Colonic mucosa (tissue), 4 donors: ENCODE measurements at regions not wholly inside any gene's neighbourhood (a gene's known extent, or its start where the extent isn't known, plus 50 kb on each side); places are given as distances from the start of the nearest gene placed in this dataset.

ENCODE experiments used
- DNase-seq: peaks from one replicate; pipeline ENCODE4 v3.0.0-alpha.2; 2020
- H3K27ac ChIP-seq: fragments of 200-600 bp; one replicate; pipeline ENCODE4 v1.8.0; 2021
- H3K27me3 ChIP-seq: fragments of 200-600 bp; one replicate; pipeline ENCODE4 v1.8.0; 2021
- H3K36me3 ChIP-seq: fragments of 200-600 bp; one replicate; pipeline ENCODE4 v1.8.0; 2021
- H3K4me1 ChIP-seq: fragments of 200-600 bp; one replicate; pipeline ENCODE4 v1.8.0; 2021; ENCODE audit warnings: mild to moderate bottlenecking
- H3K4me3 ChIP-seq: fragments of 200-600 bp; one replicate; pipeline ENCODE4 v1.8.0; 2021
- H3K9ac ChIP-seq, 2 donors: one replicate each; pipeline ENCODE4 v1.7.0; 2013; ENCODE audit warnings: control low read depth in 2 of 2, low read depth in 2 of 2, low read length in 2 of 2
- H3K9me3 ChIP-seq: fragments of 200-600 bp; one replicate; pipeline ENCODE4 v1.8.0; 2021
- CTCF ChIP-seq: fragments of 200-600 bp; IDR thresholded peaks from one replicate; pipeline ENCODE4 v1.8.0; 2022; ENCODE audit warnings: antibody characterized with exemption, mild to moderate bottlenecking
- intact Hi-C: fragments of 100-400 bp; cut with DNase I; formaldehyde crosslinking; loops from one replicate; pipeline ENCODE4 v1.14.1; 2022
- donor health status: healthy.
- donor health status: DM: no; HTN: no; CAD: no.
- donor health status: DM: no; HTN: no; CAD: no.

DNA sequence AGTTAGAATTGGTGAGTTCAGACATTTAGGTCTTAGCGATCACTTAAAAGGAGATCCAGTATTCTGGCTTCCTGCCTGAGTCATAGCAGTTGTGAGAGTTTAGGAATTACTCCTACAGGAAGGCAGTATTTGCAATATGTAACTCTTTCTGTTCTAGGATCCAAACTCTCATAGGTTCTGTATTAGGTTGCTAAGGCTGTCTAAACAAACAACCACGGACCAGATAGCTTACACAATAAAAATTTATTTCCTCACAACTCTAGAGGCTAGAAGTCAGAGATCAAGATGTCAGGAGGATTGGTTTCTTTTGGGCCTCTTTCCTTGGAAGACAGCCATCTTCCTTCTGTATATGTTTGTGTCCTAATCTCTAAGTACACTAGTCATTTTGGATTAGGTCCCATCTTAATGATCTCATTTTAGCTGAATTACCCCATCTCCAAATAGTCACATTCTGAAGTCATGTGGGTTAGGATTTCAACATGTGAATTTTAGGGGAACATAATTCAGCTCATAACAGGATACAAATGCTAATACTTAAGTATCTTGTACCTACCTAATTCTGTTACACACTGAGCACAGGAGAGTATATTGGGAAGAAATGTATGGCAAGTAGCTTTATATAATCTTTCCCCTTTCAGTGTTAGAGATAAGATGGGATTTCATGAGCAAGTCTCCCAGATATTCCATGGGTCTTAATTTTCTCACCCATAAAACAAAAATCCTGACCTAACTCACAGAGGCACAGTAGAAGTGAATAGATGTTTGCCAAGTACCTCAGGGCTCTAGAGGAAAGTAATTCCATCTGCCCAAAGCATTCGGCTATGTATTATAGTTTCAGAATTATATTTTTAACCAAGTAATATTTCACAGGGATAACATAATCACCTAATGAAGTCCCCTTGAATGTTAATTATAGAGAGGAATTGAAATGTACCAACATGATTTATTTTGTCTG, 144.4 kb downstream of the PTBP2 start:
- no peaks in the 10 kb centered on the region for H3K4me1 ChIP-seq
- no peak overlapping the region for H3K27ac ChIP-seq
- TF ChIP-seq CTCF, result no peak
- no peak for DNase-seq
- H3K9ac ChIP-seq, result no peak overlapping the region
- no peaks in the 10 kb centered on the region for H3K27me3 ChIP-seq
- no peaks in the 10 kb centered on the region for H3K36me3 ChIP-seq
- H3K9me3 ChIP-seq, result no peaks in the 10 kb centered on the region
- intact Hi-C loops, result no loop called here
- H3K4me3 ChIP-seq, result no peak overlapping the region

DNA sequence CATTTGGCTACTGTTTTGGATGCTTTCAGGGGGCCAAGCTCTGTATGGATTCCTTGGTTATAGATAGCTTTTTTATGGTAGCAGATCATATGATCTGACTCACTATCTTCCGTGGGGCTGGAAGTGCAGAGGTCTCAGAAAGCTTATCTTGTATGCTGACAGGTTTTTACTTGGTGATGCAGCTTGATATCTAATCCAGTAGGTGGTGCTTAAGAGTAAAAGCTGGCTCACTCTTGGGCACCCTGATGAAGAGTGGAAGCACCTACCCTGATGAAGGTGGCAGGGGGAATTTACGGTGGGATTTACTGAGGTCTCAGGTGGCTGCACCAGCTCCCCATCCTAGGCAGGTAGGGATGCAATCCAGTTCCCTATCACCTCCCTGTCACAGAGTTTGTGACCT, 151.2 kb downstream of the PTBP2 start:
- H3K9ac ChIP-seq, result no peak overlapping the region
- H3K27me3 ChIP-seq, result no peaks in the 10 kb centered on the region
- intact Hi-C loops, result no loop called here
- H3K9me3 ChIP-seq, result no peaks in the 10 kb centered on the region
- H3K4me1 ChIP-seq, result no peaks in the 10 kb centered on the region
- no peak for DNase-seq
- no peak overlapping the region for H3K4me3 ChIP-seq
- TF ChIP-seq CTCF, result no peak
- H3K27ac ChIP-seq, result no peak overlapping the region
- no peaks in the 10 kb centered on the region for H3K36me3 ChIP-seq

DNA sequence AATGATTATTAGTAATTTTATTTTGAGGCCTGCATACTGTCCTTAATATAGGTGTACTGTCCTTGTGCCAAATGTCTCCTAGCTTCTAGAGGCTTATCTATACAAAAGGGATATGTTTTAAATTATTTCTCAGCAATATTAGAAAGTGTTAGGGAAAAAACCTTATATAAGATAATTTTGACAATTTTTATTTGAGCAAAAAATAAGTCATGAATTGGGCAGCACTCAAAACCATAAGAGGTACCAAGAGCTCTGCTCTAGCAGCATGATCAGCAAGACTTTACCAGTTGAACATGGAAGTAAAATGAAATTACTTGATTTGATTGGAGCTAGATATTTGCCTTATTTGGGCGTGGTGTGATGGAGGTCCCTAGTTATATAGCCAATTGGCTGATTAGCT, 157.1 kb downstream of the PTBP2 start:
- DNase-seq, result no peak
- intact Hi-C loops, result no loop called here
- Histone ChIP-seq H3K9ac (no peak overlapping the region), H3K27me3 (no peaks in the 10 kb centered on the region), H3K4me3 (no peak overlapping the region), H3K36me3 (no peaks in the 10 kb centered on the region), H3K9me3 (no peaks in the 10 kb centered on the region), H3K27ac (no peak overlapping the region), H3K4me1 (no peaks in the 10 kb centered on the region)
- TF ChIP-seq CTCF, result no peak

DNA sequence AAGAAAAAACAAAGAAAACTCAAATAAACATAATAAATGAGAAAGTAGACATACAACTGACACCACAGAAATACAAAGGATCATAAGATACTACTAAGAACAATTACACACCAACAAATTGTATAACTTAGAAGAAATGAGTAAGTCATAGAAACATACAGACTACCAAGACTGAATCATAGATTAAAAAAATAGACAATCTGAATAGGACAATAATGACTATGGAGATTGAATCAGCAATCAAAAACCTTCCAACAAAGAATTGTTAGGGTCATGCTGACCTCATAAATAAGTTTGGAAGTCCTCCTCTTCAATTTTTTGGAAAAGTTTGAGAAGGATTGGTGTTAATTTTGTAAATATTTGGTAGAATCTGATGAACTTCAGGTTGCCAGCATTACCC, 159.0 kb downstream of the PTBP2 start:
- no peak for TF ChIP-seq CTCF
- no peaks in the 10 kb centered on the region for H3K27me3 ChIP-seq
- no peaks in the 10 kb centered on the region for H3K4me1 ChIP-seq
- intact Hi-C loops, result no loop called here
- H3K9me3 ChIP-seq, result no peaks in the 10 kb centered on the region
- DNase-seq, result no peak
- no peak overlapping the region for H3K4me3 ChIP-seq
- H3K36me3 ChIP-seq, result no peaks in the 10 kb centered on the region
- H3K9ac ChIP-seq, result no peak overlapping the region
- no peak overlapping the region for H3K27ac ChIP-seq

DNA sequence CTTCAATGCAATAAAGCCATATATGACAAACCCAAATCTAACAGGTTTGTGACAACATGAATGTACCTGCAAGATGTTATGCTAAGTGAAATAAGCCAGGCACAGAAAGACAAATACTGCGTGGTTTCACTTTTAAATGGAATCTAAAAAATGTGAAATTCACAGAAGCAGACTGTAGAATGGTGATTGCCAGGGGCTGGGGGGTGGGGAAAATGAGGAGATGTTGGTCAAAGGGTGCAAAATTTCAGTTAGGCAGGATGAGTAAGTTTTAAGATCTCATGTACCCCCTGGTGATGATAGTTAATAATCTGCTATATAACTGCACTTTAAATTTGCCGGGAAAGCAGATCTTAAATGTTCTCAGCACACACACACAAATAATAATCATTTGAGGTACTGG, 160.5 kb downstream of the PTBP2 start:
- no peaks in the 10 kb centered on the region for H3K27me3 ChIP-seq
- H3K4me1 ChIP-seq, result no peaks in the 10 kb centered on the region
- TF ChIP-seq CTCF, result no peak
- H3K27ac ChIP-seq, result no peak overlapping the region
- no peak overlapping the region for H3K4me3 ChIP-seq
- H3K9ac ChIP-seq, result no peak overlapping the region
- no peaks in the 10 kb centered on the region for H3K9me3 ChIP-seq
- DNase-seq, result no peak
- intact Hi-C loops, result no loop called here
- no peaks in the 10 kb centered on the region for H3K36me3 ChIP-seq
